ENCODE measurements at regions not wholly inside any gene's neighbourhood (a gene's known extent, or its start where the extent isn't known, plus 50 kb on each side); places are given as distances from the start of the nearest gene placed in this dataset.

GRCh38 chr3:96619475-96619874 is 194.9 kb upstream of the EPHA6 start:
- TF ChIP-seq NR2C2 (CRISPR knock-in tag; IDR thresholded peaks at IDR 0.05) (no peak), NR2C2 (tag; IDR thresholded peaks at IDR 0.05) (no peak), ZNF282 (CRISPR knock-in tag; IDR thresholded peaks at IDR 0.05) (no peak), TAF1 (IDR thresholded peaks at IDR 0.05; ENCODE audit: control insufficient read depth, extremely low read depth, insufficient read depth, low read length, severe bottlenecking) (no peak)

Data from K562 (cell line).